GM12872 (cell line): ENCODE measurements at regions not wholly inside any gene's neighbourhood (a gene's known extent, or its start where the extent isn't known, plus 50 kb on each side); places are given as distances from the start of the nearest gene placed in this dataset.

ENCODE experiments used
- TF ChIP-seq, protein P1 (sequence below): IDR thresholded peaks from 3 replicates; pipeline ENCODE4 v1.5.1; 2011; ENCODE audit warnings: low read depth, mild to moderate bottlenecking, low read length, moderate library complexity; ENCODE audit not compliant: insufficient read depth

DNA sequence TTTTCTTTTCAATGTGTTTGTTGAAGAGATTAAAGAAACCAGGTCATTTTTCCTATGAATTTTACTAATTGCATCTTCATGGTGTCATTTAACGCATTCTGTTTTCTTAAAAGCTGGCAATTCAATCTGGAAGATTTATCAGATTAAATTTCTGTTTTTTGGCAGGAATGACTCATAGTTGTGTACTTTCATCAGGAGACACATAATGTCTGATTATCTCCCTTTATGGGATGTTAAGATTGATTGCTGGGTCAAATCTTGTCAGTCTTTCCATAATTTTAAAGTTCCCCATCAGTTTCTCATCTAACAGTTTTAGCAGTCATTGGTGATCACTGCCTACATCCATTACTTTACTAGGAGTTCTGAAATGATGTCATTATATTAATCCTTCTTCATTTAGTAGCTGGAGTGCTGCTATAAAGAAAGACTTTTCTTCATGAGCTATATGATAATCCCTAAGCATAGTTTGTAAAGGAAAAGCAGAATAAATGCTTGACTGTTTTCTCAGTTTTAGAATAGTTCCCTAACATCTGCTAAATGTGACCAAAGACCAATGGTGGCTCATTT lies 72.8 kb upstream of the MAP10 start:
- TF ChIP-seq, protein P1, sequence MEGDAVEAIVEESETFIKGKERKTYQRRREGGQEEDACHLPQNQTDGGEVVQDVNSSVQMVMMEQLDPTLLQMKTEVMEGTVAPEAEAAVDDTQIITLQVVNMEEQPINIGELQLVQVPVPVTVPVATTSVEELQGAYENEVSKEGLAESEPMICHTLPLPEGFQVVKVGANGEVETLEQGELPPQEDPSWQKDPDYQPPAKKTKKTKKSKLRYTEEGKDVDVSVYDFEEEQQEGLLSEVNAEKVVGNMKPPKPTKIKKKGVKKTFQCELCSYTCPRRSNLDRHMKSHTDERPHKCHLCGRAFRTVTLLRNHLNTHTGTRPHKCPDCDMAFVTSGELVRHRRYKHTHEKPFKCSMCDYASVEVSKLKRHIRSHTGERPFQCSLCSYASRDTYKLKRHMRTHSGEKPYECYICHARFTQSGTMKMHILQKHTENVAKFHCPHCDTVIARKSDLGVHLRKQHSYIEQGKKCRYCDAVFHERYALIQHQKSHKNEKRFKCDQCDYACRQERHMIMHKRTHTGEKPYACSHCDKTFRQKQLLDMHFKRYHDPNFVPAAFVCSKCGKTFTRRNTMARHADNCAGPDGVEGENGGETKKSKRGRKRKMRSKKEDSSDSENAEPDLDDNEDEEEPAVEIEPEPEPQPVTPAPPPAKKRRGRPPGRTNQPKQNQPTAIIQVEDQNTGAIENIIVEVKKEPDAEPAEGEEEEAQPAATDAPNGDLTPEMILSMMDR, result no peak

DNA sequence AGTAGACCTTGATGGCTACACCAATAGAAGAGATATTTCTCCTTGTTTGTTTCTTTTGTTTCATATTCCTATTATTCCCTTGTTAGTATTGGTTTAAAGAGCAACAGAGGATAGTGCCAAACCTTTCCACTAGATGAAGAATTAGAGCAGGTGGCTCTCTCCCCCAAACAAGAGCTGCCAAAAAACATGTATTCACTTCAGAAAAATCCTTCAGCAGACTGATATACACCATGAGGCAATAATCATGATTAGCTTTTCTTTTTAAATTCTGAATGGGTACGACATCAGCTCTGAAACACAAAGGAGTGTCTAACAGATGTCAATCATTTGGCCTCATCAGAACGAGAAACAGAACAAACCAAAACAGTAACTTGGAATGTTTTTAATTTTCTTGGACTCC lies 67.3 kb upstream of the MAP10 start:
- TF ChIP-seq, protein P1, result no peak

DNA sequence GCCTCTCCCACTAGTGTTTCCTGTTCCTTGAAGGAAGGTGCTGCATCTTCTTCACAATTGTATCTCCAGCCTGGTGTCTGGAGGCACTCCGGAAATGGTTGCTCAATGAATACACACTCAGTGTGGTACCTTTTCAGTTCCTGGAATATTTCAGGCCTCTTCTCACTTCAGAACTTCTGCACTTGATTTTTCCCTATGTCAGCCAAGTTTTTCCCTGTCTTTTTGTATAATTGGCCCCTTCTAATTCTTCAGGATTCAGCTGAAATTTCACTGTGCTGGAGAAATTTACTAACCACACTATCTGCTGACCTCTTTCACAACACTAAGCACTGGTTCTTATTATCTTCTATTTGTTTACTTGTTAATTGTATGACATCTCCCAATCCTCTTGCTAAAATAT lies 61.2 kb upstream of the MAP10 start:
- TF ChIP-seq, protein P1, result no peak

DNA sequence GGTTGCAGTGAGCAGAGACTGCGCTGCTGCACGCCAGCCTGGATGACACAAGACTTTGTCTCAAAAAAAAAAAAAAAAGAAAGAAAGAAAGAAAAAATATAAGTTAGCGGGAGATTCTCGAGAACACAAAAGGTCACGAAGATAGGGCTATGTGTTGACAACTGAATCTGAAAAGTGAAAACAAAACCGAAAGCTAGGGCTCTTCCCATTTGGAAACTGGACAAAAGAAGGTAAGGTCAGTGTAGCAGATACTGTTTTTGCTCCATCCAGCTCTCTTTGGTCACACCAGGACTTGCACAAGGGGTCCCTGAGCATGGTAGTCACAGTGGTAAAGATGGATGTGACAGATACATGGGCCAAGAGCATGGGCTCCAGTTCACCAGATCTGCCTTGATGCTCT lies 60.4 kb upstream of the MAP10 start:
- TF ChIP-seq, protein P1, result no peak

DNA sequence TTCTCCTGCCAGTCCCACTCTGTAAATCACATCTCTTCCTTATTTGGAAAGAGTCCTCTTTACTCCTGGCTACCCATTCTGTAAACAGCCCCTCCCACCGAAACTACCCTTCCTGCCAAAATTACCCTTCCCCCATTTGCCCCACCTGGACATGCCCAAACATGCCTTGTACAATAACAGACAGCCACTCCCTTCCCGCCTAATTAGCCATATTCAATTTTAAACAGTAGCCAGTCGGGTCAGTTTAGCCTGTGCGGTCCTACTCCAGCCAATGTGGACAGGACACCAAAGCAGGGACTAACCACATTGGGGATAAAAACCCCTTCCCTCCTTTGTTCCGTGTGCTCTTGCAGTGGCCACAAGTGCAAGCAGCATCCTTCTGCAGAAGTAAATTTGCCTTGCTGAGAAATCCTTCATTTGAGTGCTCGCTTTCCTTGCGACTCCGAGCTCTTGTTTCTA lies 56.3 kb upstream of the MAP10 start:
- TF ChIP-seq, protein P1, result no peak

DNA sequence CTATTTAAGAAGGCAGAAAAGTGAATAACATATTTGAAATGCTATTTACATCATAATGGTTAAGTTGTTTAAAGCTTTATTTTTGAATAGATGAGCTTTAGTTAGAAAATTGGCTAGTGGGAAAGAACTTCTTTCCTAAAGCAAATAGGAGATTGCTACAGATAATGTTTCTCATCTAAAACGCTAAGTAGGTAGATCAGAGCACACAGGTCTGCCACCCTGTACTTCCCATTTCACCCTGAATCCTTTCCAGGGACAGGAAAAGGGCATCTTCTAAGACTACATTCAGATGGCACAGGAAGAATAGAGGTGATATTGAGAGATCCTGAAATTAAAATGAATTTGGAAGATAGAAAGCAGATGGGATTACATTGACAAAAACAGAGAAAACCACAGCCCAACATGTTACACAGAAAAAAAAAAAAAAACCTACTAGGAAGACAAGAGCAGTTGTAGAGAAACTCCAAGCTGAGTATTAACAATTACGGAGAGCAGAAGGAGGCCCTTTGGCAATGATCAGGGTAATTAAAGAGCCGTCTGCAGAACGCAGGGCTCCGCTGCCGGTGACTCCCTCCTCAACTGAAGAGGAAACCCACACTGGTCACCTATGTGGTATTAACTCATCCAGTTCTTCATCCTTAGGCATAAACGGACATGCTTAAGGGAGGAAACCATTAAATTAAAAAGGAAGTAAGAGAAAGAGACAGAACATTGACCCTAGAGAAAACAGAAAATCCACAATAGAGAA lies 53.6 kb upstream of the MAP10 start:
- TF ChIP-seq, protein P1, result no peak

DNA sequence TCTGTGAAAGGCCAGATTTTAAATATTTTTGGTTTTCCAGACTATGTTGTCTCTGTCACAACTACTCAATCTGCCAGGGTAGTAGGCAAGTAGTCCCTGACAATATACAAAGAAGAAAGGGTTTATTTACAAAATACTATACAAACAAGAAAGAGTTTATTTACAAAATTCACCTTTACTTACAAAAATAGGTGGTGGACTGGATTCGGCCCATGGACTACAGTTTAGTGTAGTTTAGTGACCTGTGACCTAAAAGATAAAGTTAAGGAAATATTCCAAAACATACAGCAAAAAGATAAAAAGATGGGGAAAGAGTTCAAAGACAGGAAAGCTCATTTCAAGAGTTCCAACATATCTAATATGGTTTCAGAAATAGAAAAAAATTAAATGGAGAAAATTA lies 52.9 kb upstream of the MAP10 start:
- TF ChIP-seq, protein P1, result no peak
